T-helper 17 cell (primary cell): ENCODE measurements at regions not wholly inside any gene's neighbourhood (a gene's known extent, or its start where the extent isn't known, plus 50 kb on each side); places are given as distances from the start of the nearest gene placed in this dataset.
"Not testable (repeated sequence)": the region's sequence is repeated elsewhere in the genome, so short reads cannot be mapped to it uniquely, and the experiment has no call there.

Experiments
- ATAC-seq: fragments of 150-1000 bp; cut with Tn5 transposase; 2 replicates; pipeline ENCODE4 v1.10.0; 2021; ENCODE audit warnings: mild to moderate bottlenecking, moderate library complexity
- DNase-seq, 3 donors: peaks; one replicate each; pipeline versions ENCODE4 v3.0.0 to v3.0.0-alpha.2; 2020 to 2021
- H3K9me3 ChIP-seq: one replicate; pipeline ENCODE4 v1.7.0; 2013; ENCODE audit warnings: low read length, mild to moderate bottlenecking; ENCODE audit not compliant: control insufficient read depth, poor library complexity, severe bottlenecking
- H3K27ac Mint-ChIP-seq: one replicate; pipeline ENCODE4 v1.8.0; 2022; ENCODE audit warnings: mild to moderate bottlenecking, moderate library complexity, mixed read lengths
- H3K27me3 Mint-ChIP-seq: one replicate; pipeline ENCODE4 v1.8.0; 2022; ENCODE audit warnings: mixed read lengths
- H3K36me3 Mint-ChIP-seq: one replicate; pipeline ENCODE4 v1.8.0; 2022; ENCODE audit warnings: low read depth, mixed read lengths
- H3K4me1 Mint-ChIP-seq: one replicate; pipeline ENCODE4 v1.8.0; 2022; ENCODE audit warnings: mild to moderate bottlenecking, mixed read lengths
- H3K4me3 Mint-ChIP-seq: one replicate; pipeline ENCODE4 v1.8.0; 2022; ENCODE audit warnings: mild to moderate bottlenecking, moderate library complexity, mixed read lengths

DNA sequence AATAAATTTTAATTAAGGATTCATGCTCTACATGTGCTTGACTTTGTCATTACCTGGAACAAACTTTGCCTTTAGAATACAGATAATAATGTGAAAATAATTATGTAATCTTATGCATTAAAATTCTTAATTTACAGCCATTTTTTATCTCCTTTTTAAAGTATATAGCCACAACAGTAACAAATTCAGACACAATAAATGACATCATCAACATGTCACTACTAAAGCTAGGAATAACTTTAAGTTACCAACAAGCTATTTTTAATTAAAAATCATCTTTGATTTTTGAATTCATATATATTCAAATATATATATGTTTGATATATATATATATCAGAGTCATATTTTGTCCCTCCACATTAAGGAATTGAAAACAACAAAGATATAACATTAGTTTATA lies 107.7 kb downstream of the MAD2L1 start:
- no peak overlapping the region for H3K4me3 Mint-ChIP-seq
- ATAC-seq (no peak), DNase-seq (no peak)
- H3K27ac Mint-ChIP-seq = no peak overlapping the region
- peaks cover 2% of the 10 kb centered on the region for H3K36me3 Mint-ChIP-seq
- H3K27me3 Mint-ChIP-seq = peaks cover 9% of the 10 kb centered on the region
- no peaks in the 10 kb centered on the region for H3K4me1 Mint-ChIP-seq
- no peaks in the 10 kb centered on the region for H3K9me3 ChIP-seq

GRCh38 chr4:119955256-119955655 lies 111.4 kb downstream of the MAD2L1 start:
- Mint-ChIP-seq H3K27me3 (peaks cover 6% of the 10 kb centered on the region), H3K27ac (no peak overlapping the region), H3K4me1 (no peaks in the 10 kb centered on the region), H3K36me3 (peaks cover 2% of the 10 kb centered on the region), H3K4me3 (no peak overlapping the region)
- no peaks in the 10 kb centered on the region for H3K9me3 ChIP-seq
- ATAC-seq (no peak), DNase-seq (no peak)

- DNase-seq, ATAC-seq, H3K27me3 Mint-ChIP-seq, H3K9me3 ChIP-seq, H3K36me3 Mint-ChIP-seq, H3K4me3 Mint-ChIP-seq, H3K4me1 Mint-ChIP-seq, H3K27ac Mint-ChIP-seq: not testable (repeated sequence)
These were observed 112.2 kb downstream of the MAD2L1 start for GRCh38 chr4:119954487-119954886.

DNA sequence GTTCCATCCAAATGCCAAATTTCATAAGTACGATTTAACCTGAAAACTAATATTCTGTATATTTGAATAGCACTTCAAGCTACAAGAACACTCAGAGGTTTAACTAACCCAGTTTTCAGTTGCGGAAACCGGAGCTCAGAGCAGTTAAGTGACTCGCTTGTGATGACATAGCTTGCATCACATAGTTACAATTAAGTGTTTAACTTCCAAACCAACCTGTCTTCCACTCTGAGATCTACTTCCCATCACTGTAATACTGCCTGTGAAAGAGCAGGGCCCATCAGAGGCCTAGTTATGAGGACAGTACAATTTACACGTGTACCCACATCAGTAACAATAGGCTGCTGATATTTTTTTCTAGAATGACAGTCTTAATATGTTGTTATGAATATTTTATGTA lies 120.3 kb downstream of the MAD2L1 start:
- H3K27ac Mint-ChIP-seq = no peak overlapping the region
- H3K4me1 Mint-ChIP-seq = no peaks in the 10 kb centered on the region
- H3K36me3 Mint-ChIP-seq = no peaks in the 10 kb centered on the region
- H3K4me3 Mint-ChIP-seq = no peak overlapping the region
- no peak for ATAC-seq
- H3K27me3 Mint-ChIP-seq = no peaks in the 10 kb centered on the region
- DNase-seq = no peak
- no peaks in the 10 kb centered on the region for H3K9me3 ChIP-seq

GRCh38 chr4:119942806-119943205 lies 123.8 kb downstream of the MAD2L1 start:
- Mint-ChIP-seq H3K27me3 (peaks cover 7% of the 10 kb centered on the region), H3K4me3 (no peak overlapping the region), H3K27ac (no peak overlapping the region), H3K36me3 (no peaks in the 10 kb centered on the region), H3K4me1 (no peaks in the 10 kb centered on the region)
- no peak for ATAC-seq
- no peaks in the 10 kb centered on the region for H3K9me3 ChIP-seq
- DNase-seq = no peak

- H3K4me1 Mint-ChIP-seq = no peaks in the 10 kb centered on the region
- no peak overlapping the region for H3K4me3 Mint-ChIP-seq
- H3K27ac Mint-ChIP-seq = no peak overlapping the region
- H3K36me3 Mint-ChIP-seq = no peaks in the 10 kb centered on the region
- H3K27me3 Mint-ChIP-seq = peaks cover 8% of the 10 kb centered on the region
- H3K9me3 ChIP-seq = no peaks in the 10 kb centered on the region
- ATAC-seq = no peak
- no peak for DNase-seq
These were observed 126.1 kb downstream of the MAD2L1 start for GRCh38 chr4:119940557-119940956.

- no peaks in the 10 kb centered on the region for H3K9me3 ChIP-seq
- Mint-ChIP-seq H3K36me3 (no peaks in the 10 kb centered on the region), H3K4me1 (no peaks in the 10 kb centered on the region), H3K27ac (no peak overlapping the region), H3K4me3 (no peak overlapping the region), H3K27me3 (peaks cover 8% of the 10 kb centered on the region)
- DNase-seq (no peak), ATAC-seq (no peak)
These were observed 127.3 kb downstream of the MAD2L1 start for GRCh38 chr4:119939071-119939995.

- H3K9me3 ChIP-seq = no peaks in the 10 kb centered on the region
These were observed 128.9 kb downstream of the MAD2L1 start for GRCh38 chr4:119937746-119938145.

DNA sequence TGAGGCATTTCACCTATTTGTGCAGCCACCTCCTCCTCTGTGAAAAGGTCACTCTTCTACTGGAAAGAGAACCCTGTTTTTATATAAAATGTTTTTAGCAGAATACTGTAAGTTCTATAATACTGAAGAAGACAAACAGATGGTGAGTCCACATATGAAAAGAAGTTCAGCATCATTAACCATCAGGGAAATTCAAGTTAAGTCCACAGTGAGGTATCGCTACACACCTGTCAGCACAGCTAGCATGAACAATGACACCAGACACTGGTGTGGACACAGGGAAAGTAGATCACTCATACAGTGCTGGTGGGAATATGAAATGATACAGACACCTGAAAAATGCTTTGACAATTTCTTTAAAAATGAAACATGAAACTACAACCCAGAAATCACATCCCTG lies 133.0 kb downstream of the MAD2L1 start:
- Mint-ChIP-seq H3K36me3 (no peaks in the 10 kb centered on the region), H3K27ac (no peak overlapping the region), H3K4me1 (no peaks in the 10 kb centered on the region), H3K27me3 (peaks cover 8% of the 10 kb centered on the region), H3K4me3 (no peak overlapping the region)
- no peak for ATAC-seq
- H3K9me3 ChIP-seq = no peaks in the 10 kb centered on the region
- DNase-seq = no peak

More at GRCh38 chr4:119937746-119938145, 128.9 kb downstream of the MAD2L1 start:
- Mint-ChIP-seq H3K4me1 (no peaks in the 10 kb centered on the region), H3K27ac (no peak overlapping the region), H3K4me3 (no peak overlapping the region), H3K27me3 (peaks cover 8% of the 10 kb centered on the region), H3K36me3 (no peaks in the 10 kb centered on the region)
- ATAC-seq (no peak), DNase-seq (no peak)

DNA sequence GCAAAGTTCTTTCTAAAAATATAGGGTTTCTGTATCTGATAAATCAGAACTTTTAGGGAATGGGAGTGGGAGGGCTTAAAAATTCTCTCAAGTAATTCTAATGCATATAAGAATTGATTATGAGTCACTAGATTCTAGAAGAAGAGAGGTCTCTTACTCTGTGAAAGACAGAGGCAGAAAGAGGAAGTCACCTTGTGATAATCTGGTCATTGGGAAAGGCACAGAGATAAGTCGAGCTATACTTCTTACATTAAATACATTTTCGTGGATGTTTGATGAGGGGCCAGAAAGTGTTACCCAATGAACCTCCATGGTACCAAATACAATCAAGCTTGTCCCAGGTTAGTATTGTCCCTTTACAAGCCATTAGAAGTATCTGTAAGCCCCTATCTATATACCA lies 134.4 kb downstream of the MAD2L1 start:
- Mint-ChIP-seq H3K36me3 (no peaks in the 10 kb centered on the region), H3K4me1 (no peaks in the 10 kb centered on the region), H3K4me3 (no peak overlapping the region), H3K27me3 (no peaks in the 10 kb centered on the region), H3K27ac (no peak overlapping the region)
- H3K9me3 ChIP-seq = no peaks in the 10 kb centered on the region
- DNase-seq (no peak), ATAC-seq (no peak)

DNA sequence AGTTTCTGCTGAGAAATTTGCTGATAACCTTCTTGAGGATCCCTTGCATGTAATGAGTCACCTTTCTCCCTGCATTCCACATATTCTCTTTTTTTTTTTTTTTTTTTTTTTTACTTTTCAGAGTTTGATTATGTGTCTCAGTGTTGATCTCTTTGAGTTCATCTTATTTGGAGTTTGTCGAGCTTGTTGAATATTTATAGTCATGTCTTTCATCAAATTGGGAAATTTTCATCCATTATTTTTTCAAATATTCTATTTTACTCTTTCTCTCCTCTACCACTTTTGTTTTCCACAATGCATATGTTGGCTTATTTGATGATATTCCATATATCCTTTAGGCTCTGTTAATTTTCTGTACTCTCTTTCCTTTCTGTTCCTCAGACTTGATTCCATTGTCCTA lies 136.1 kb downstream of the MAD2L1 start:
- H3K4me1 Mint-ChIP-seq = no peaks in the 10 kb centered on the region
- H3K27me3 Mint-ChIP-seq = no peaks in the 10 kb centered on the region
- DNase-seq (no peak), ATAC-seq (no peak)
- no peak overlapping the region for H3K27ac Mint-ChIP-seq
- no peak overlapping the region for H3K4me3 Mint-ChIP-seq
- no peaks in the 10 kb centered on the region for H3K9me3 ChIP-seq
- no peaks in the 10 kb centered on the region for H3K36me3 Mint-ChIP-seq

- Mint-ChIP-seq H3K4me3 (no peak overlapping the region), H3K27ac (no peak overlapping the region), H3K27me3 (no peaks in the 10 kb centered on the region), H3K4me1 (no peaks in the 10 kb centered on the region), H3K36me3 (no peaks in the 10 kb centered on the region)
- ATAC-seq (no peak), DNase-seq (no peak)
- H3K9me3 ChIP-seq = no peaks in the 10 kb centered on the region
These were observed 144.8 kb downstream of the MAD2L1 start for GRCh38 chr4:119921830-119922229.

- no peaks in the 10 kb centered on the region for H3K9me3 ChIP-seq
- Mint-ChIP-seq H3K27ac (no peak overlapping the region), H3K4me1 (no peaks in the 10 kb centered on the region), H3K27me3 (no peaks in the 10 kb centered on the region), H3K4me3 (no peak overlapping the region), H3K36me3 (no peaks in the 10 kb centered on the region)
- no peak for DNase-seq
- no peak for ATAC-seq
These were observed 160.4 kb downstream of the MAD2L1 start for GRCh38 chr4:119906277-119906676.

GRCh38 chr4:119898211-119898610 lies 168.4 kb downstream of the MAD2L1 start:
- H3K27me3 Mint-ChIP-seq = no peaks in the 10 kb centered on the region
- DNase-seq = no peak

More at GRCh38 chr4:119898211-119898610, 168.4 kb downstream of the MAD2L1 start:
- Mint-ChIP-seq H3K27ac (no peak overlapping the region), H3K4me3 (no peak overlapping the region), H3K4me1 (no peaks in the 10 kb centered on the region), H3K36me3 (no peaks in the 10 kb centered on the region)
- ATAC-seq = no peak
- H3K9me3 ChIP-seq = no peaks in the 10 kb centered on the region
